Stimulated activated effector memory CD8-positive, alpha-beta T cell treated with anti-CD3 and anti-CD28 coated beads, Interleukin-12 subunit alpha, Interleukin-12 subunit beta, amount 100 ng/mL, for 72 hours (primary cell): ENCODE measurements at regions not wholly inside any gene's neighbourhood (a gene's known extent, or its start where the extent isn't known, plus 50 kb on each side); places are given as distances from the start of the nearest gene placed in this dataset.

Experiments used
- ATAC-seq: fragments of 150-1000 bp; cut with Tn5 transposase; 2 replicates; pipeline ENCODE4 v1.10.0; 2021
- DNase-seq, 2 donors: peaks; one replicate each; pipeline ENCODE4 v3.0.0; 2021 to 2022; ENCODE audit warnings: low spot score in 2 of 2
- H3K27ac Mint-ChIP-seq: one replicate; pipeline ENCODE4 v1.8.0; 2022; ENCODE audit warnings: mild to moderate bottlenecking, mixed read lengths
- H3K36me3 Mint-ChIP-seq: one replicate; pipeline ENCODE4 v1.8.0; 2022; ENCODE audit warnings: mild to moderate bottlenecking, mixed read lengths
- H3K4me1 Mint-ChIP-seq: one replicate; pipeline ENCODE4 v1.8.0; 2022; ENCODE audit warnings: mixed read lengths
- H3K4me3 Mint-ChIP-seq: one replicate; pipeline ENCODE4 v1.8.0; 2022; ENCODE audit warnings: mild to moderate bottlenecking, mixed read lengths
- H3K9me3 Mint-ChIP-seq: one replicate; pipeline ENCODE4 v1.8.0; 2022; ENCODE audit warnings: mixed read lengths

DNA sequence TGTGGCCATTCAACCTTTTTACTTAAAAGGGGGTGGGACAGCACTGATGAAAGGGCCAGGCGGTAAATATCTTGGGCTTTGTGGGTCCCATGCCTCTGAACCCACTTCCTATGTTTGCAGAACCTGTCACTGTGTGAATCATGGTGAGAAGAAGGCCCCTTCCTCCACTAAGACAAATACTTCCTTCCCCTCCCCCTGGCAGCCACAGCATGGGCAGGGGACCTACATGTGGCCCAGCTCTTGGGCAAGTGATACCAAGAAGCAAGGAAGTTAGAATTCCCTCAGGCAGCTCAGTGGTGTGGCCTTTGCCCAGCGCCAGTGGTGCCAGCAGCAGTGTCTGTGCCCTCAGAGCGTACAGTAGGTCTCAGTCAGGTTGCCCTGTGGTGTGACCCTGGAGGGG, 168.6 kb downstream of the TRIM33 start:
- peak in 1 of 2 donors; percentile 74 for DNase-seq
- no peaks in the 10 kb centered on the region for H3K9me3 Mint-ChIP-seq
- H3K4me3 Mint-ChIP-seq, result peak overlapping the region; percentile 33
- ATAC-seq, result peak; percentile 42
- H3K4me1 Mint-ChIP-seq, result peaks cover 66% of the 10 kb centered on the region
- H3K36me3 Mint-ChIP-seq, result no peaks in the 10 kb centered on the region
- peak overlapping the region; percentile 83 for H3K27ac Mint-ChIP-seq

DNA sequence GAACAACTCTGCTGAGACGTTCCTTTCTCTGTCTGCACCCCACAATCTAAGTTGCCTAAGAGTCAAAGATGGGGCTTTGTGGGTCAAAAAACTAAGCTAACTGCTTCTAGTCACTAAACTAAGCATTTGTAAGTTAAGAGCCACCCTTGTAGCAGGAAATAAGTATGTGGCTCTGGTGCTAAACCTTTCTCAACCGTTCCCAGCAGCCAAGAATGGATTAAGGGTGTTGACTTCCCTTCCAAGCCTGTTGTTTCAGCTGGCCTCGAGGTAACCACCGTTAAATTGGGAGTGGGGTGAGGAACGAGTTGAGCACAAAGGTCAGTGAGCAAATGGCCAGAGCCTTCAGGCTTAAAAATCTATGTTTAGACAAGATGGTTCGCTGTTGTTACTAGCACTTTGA, 169.1 kb downstream of the TRIM33 start:
- peaks cover 61% of the 10 kb centered on the region for H3K4me1 Mint-ChIP-seq

GRCh38 chr1:114341299-114341698, 169.7 kb downstream of the TRIM33 start:
- H3K4me1 Mint-ChIP-seq, result peaks cover 60% of the 10 kb centered on the region
- no peaks in the 10 kb centered on the region for H3K36me3 Mint-ChIP-seq
- peak in 1 of 2 donors; percentile 61 for DNase-seq
- H3K4me3 Mint-ChIP-seq, result peak overlapping the region; percentile 33
- ATAC-seq, result peak; percentile 93
- peak overlapping the region; percentile 83 for H3K27ac Mint-ChIP-seq
- no peaks in the 10 kb centered on the region for H3K9me3 Mint-ChIP-seq

More for the DNA sequence above, 169.1 kb downstream of the TRIM33 start:
- Mint-ChIP-seq H3K36me3 (no peaks in the 10 kb centered on the region), H3K4me3 (peak overlapping the region; percentile 33), H3K27ac (peak overlapping the region; percentile 83), H3K9me3 (no peaks in the 10 kb centered on the region)
- DNase-seq, result peak in 1 of 2 donors; percentile 54
- no peak for ATAC-seq

- H3K4me1 Mint-ChIP-seq, result peaks cover 58% of the 10 kb centered on the region
- H3K27ac Mint-ChIP-seq, result peak overlapping the region; percentile 83
- H3K9me3 Mint-ChIP-seq, result no peaks in the 10 kb centered on the region
- no peaks in the 10 kb centered on the region for H3K36me3 Mint-ChIP-seq
- peak in 1 of 2 donors; percentile 47 for DNase-seq
- peak; percentile 25 for ATAC-seq
- peak overlapping the region; percentile 33 for H3K4me3 Mint-ChIP-seq
Observed at GRCh38 chr1:114340892-114341291, 170.1 kb downstream of the TRIM33 start.

DNA sequence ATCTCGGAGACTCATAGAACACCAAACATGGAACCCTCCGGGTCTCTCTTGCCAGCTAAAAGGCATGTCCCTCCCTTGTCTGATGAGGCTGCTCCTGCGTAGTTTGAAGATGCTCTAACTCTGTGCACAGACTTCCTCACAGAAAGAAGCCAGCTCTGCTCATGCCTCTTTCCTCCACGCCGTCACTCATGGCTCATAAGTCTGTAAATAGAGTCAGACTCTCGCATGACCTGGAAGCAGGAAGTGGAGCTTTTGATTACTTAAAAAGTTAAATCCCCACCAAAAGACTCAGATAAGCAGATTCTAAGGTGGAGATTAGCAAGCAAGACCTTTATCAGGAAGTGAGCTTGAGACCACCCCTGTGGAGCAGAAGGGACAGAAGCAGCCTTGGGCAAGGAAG, 171.6 kb downstream of the TRIM33 start:
- DNase-seq (peak in 1 of 2 donors; percentile 45), ATAC-seq (no peak)
- no peaks in the 10 kb centered on the region for H3K36me3 Mint-ChIP-seq
- H3K9me3 Mint-ChIP-seq, result no peaks in the 10 kb centered on the region
- no peak overlapping the region for H3K4me3 Mint-ChIP-seq
- no peak overlapping the region for H3K27ac Mint-ChIP-seq
- H3K4me1 Mint-ChIP-seq, result peaks cover 62% of the 10 kb centered on the region

- Mint-ChIP-seq H3K9me3 (no peaks in the 10 kb centered on the region), H3K36me3 (no peaks in the 10 kb centered on the region), H3K4me1 (peaks cover 69% of the 10 kb centered on the region), H3K27ac (no peak overlapping the region), H3K4me3 (no peak overlapping the region)
- DNase-seq, result peak in 1 of 2 donors; percentile 32
- no peak for ATAC-seq
Observed at GRCh38 chr1:114338191-114338890, 172.7 kb downstream of the TRIM33 start.

GRCh38 chr1:114337417-114337816, 173.6 kb downstream of the TRIM33 start:
- no peak for ATAC-seq

DNA sequence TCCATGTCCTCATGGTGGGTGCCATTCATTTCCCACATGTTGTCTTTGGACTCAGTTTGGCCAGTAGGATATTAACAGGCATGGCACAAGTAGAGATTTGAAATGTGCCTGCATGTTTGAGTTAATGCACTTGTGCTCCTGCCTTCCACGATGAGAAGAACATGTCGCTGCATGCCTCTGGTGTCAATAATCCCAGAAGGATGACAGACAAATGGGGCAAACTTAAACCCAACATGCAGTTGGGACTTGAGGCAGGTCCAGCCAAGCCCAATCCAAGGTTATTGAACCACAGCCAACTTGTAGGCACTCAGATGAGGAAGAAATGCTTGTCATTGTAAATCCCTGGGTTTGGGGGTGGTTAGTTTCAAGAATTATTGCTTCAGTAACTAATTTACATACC, 174.6 kb downstream of the TRIM33 start:
- ATAC-seq (no peak), DNase-seq (peak in 1 of 2 donors; percentile 13)
- peaks cover 68% of the 10 kb centered on the region for H3K4me1 Mint-ChIP-seq
- no peak overlapping the region for H3K27ac Mint-ChIP-seq
- H3K36me3 Mint-ChIP-seq, result no peaks in the 10 kb centered on the region
- H3K4me3 Mint-ChIP-seq, result no peak overlapping the region
- no peaks in the 10 kb centered on the region for H3K9me3 Mint-ChIP-seq

More at GRCh38 chr1:114337417-114337816, 173.6 kb downstream of the TRIM33 start:
- H3K4me3 Mint-ChIP-seq, result no peak overlapping the region
- H3K4me1 Mint-ChIP-seq, result peaks cover 70% of the 10 kb centered on the region
- no peaks in the 10 kb centered on the region for H3K9me3 Mint-ChIP-seq
- H3K36me3 Mint-ChIP-seq, result no peaks in the 10 kb centered on the region
- no peak overlapping the region for H3K27ac Mint-ChIP-seq
- DNase-seq, result peak in 1 of 2 donors; percentile 17

GRCh38 chr1:114335273-114335672, 175.7 kb downstream of the TRIM33 start:
- peak in 1 of 2 donors; percentile 22 for DNase-seq
- Mint-ChIP-seq H3K4me1 (peaks cover 63% of the 10 kb centered on the region), H3K9me3 (no peaks in the 10 kb centered on the region), H3K4me3 (no peak overlapping the region), H3K27ac (peak overlapping the region; percentile 63), H3K36me3 (no peaks in the 10 kb centered on the region)
- ATAC-seq, result no peak

- no peaks in the 10 kb centered on the region for H3K9me3 Mint-ChIP-seq
Observed at GRCh38 chr1:114334297-114334696, 176.7 kb downstream of the TRIM33 start.

GRCh38 chr1:114333690-114334089, 177.3 kb downstream of the TRIM33 start:
- peaks cover 64% of the 10 kb centered on the region for H3K4me1 Mint-ChIP-seq
- H3K27ac Mint-ChIP-seq, result no peak overlapping the region

More at GRCh38 chr1:114334297-114334696, 176.7 kb downstream of the TRIM33 start:
- no peak overlapping the region for H3K4me3 Mint-ChIP-seq
- DNase-seq (no peak), ATAC-seq (peak; percentile 54)
- peaks cover 63% of the 10 kb centered on the region for H3K4me1 Mint-ChIP-seq
- no peaks in the 10 kb centered on the region for H3K36me3 Mint-ChIP-seq
- H3K27ac Mint-ChIP-seq, result no peak overlapping the region

GRCh38 chr1:114331936-114332335, 178.3 kb upstream of the SYT6 start:
- DNase-seq, result no peak
- no peak for ATAC-seq
- peaks cover 65% of the 10 kb centered on the region for H3K4me1 Mint-ChIP-seq
- no peaks in the 10 kb centered on the region for H3K36me3 Mint-ChIP-seq
- no peak overlapping the region for H3K4me3 Mint-ChIP-seq
- H3K9me3 Mint-ChIP-seq, result no peaks in the 10 kb centered on the region
- no peak overlapping the region for H3K27ac Mint-ChIP-seq

More at GRCh38 chr1:114333690-114334089, 177.3 kb downstream of the TRIM33 start:
- no peaks in the 10 kb centered on the region for H3K9me3 Mint-ChIP-seq
- DNase-seq (no peak), ATAC-seq (no peak)
- H3K4me3 Mint-ChIP-seq, result no peak overlapping the region
- no peaks in the 10 kb centered on the region for H3K36me3 Mint-ChIP-seq

- Mint-ChIP-seq H3K36me3 (no peaks in the 10 kb centered on the region), H3K9me3 (no peaks in the 10 kb centered on the region), H3K27ac (peak overlapping the region; percentile 69), H3K4me1 (peaks cover 59% of the 10 kb centered on the region), H3K4me3 (no peak overlapping the region)
- peak; percentile 79 for ATAC-seq
- no peak for DNase-seq
Observed at GRCh38 chr1:114330451-114330983, 176.8 kb upstream of the SYT6 start.

- Mint-ChIP-seq H3K36me3 (no peaks in the 10 kb centered on the region), H3K27ac (no peak overlapping the region), H3K4me3 (no peak overlapping the region), H3K4me1 (peaks cover 47% of the 10 kb centered on the region), H3K9me3 (no peaks in the 10 kb centered on the region)
- ATAC-seq, result no peak
- DNase-seq, result no peak
Observed at GRCh38 chr1:114328361-114328904, 174.8 kb upstream of the SYT6 start.

DNA sequence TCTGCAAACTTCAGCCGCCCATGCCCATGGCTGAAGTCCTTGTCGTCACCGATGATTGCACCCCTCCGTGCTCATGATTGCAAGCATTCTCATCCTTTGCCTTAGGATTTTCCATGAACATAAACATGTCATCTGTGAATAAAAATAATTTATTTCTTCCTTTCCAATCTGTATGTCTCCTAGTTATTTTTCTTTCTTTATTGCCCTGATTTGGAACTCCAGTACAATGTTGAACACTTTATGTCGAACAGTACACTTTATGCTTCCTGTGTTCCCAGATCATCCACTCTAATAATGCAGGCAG, 170.9 kb upstream of the SYT6 start:
- peaks cover 16% of the 10 kb centered on the region for H3K4me1 Mint-ChIP-seq
- no peak for ATAC-seq
- no peaks in the 10 kb centered on the region for H3K36me3 Mint-ChIP-seq
- H3K27ac Mint-ChIP-seq, result peak overlapping the region; percentile 61
- no peak overlapping the region for H3K4me3 Mint-ChIP-seq
- DNase-seq, result no peak
- no peaks in the 10 kb centered on the region for H3K9me3 Mint-ChIP-seq
